ENCODE measurements at regions not wholly inside any gene's neighbourhood (a gene's known extent, or its start where the extent isn't known, plus 50 kb on each side); places are given as distances from the start of the nearest gene placed in this dataset.

GRCh38 chr6:19976411-19977129 lies 139.4 kb downstream of the ID4 start:
- no peaks in the 10 kb centered on the region for H4K20me1 ChIP-seq (replicated peaks in 1 of 2; ENCODE audit: control insufficient read depth in 1 of 2, insufficient read depth in 2 of 2, low read length in 2 of 2)
- no peak overlapping the region for H2BK15ac ChIP-seq (ENCODE audit: low read length)
- no peak overlapping the region for H2AK5ac ChIP-seq (ENCODE audit: low read depth, low read length)
- no peak overlapping the region for H3K4me3 ChIP-seq (ENCODE audit: extremely low read depth in 1 of 4, insufficient read depth in 2 of 4, low read depth in 3 of 4, low read length in 4 of 4)
- no peaks in the 10 kb centered on the region for H3K79me2 ChIP-seq (ENCODE audit: control insufficient read depth in 1 of 2, insufficient read depth in 2 of 2, low read length in 2 of 2)
- no peak overlapping the region for H3K23ac ChIP-seq (ENCODE audit: insufficient read length)
- H3K27me3 ChIP-seq (replicated peaks in 1 of 4; ENCODE audit: control insufficient read depth in 3 of 4, extremely low read depth in 1 of 4, insufficient read depth in 3 of 4, low read length in 3 of 4): no peaks in the 10 kb centered on the region
- H3K4me2 ChIP-seq (ENCODE audit: insufficient read depth in 1 of 2, low read depth in 2 of 2, low read length in 2 of 2): no peak overlapping the region
- no peaks in the 10 kb centered on the region for H3K4me1 ChIP-seq (replicated peaks in 1 of 4; ENCODE audit: control insufficient read depth in 3 of 4, insufficient read depth in 4 of 4, low read length in 3 of 4)
- no peak overlapping the region for H3K4ac ChIP-seq (replicated peaks; ENCODE audit: insufficient read length, low read depth, low read length)
- no peak overlapping the region for H4K91ac ChIP-seq (replicated peaks; ENCODE audit: insufficient read length, low read length)
- no peak overlapping the region for H2BK12ac ChIP-seq (ENCODE audit: low read depth, low read length)
- no peaks in the 10 kb centered on the region for H3K79me1 ChIP-seq (ENCODE audit: low read depth, low read length)
- no peak overlapping the region for H2BK20ac ChIP-seq (ENCODE audit: low read length)
- H2BK120ac ChIP-seq (replicated peaks; ENCODE audit: low read depth, low read length): no peak overlapping the region
- CTCF ChIA-PET (ENCODE audit: partially characterized antibody): interaction anchor here (0.6 to 0.7 kb wide), 2 partner anchors 355 to 499 kb away, joined by 3 to 4 read pairs; no protein-coding TSS in a partner anchor
- H3K14ac ChIP-seq (ENCODE audit: insufficient read length): no peak overlapping the region
- H3K23me2 ChIP-seq (ENCODE audit: low read depth, low read length): no peaks in the 10 kb centered on the region
- H3K36me3 ChIP-seq (ENCODE audit: control insufficient read depth in 2 of 4, insufficient read depth in 4 of 4, low read length in 3 of 4): no peaks in the 10 kb centered on the region
- no peak overlapping the region for H4K5ac ChIP-seq (ENCODE audit: insufficient read length, low read depth, low read length)
- no peak overlapping the region for H3K27ac ChIP-seq (ENCODE audit: low read depth, low read length)
- H3K9ac ChIP-seq (replicated peaks in 1 of 4; ENCODE audit: extremely low read depth in 1 of 4, low read depth in 3 of 4, low read length in 3 of 4): no peak overlapping the region
- WGBS, 2 experiments (ENCODE audit: extremely low coverage in 1 of 2, insufficient coverage in 1 of 2, insufficient read length in 1 of 2, insufficient replicate concordance in 2 of 2, low coverage in 1 of 2, low lambda C conversion rate in 2 of 2, missing lambda C conversion rate in 1 of 2): 84% methylated on average over 12 of the region's 12 CpGs; no CpG with 5 or more reads in 1 of the 2 experiments
- H3K9me3 ChIP-seq (ENCODE audit: insufficient read depth in 2 of 2, low read depth in 1 of 2, low read length in 1 of 2): no peaks in the 10 kb centered on the region
- no peak overlapping the region for H2AFZ ChIP-seq (ENCODE audit: low read length)
- H3K18ac ChIP-seq (ENCODE audit: extremely low read depth, low read length): no peak overlapping the region
- H2BK5ac ChIP-seq (ENCODE audit: low read depth, low read length): no peak overlapping the region
- H3K56ac ChIP-seq (replicated peaks; ENCODE audit: insufficient read length, low read depth, low read length): no peak overlapping the region
- H4K8ac ChIP-seq (ENCODE audit: extremely low read depth, insufficient read depth, low read length): no peak overlapping the region
- FAIRE-seq (no peak), DNase-seq (ENCODE audit: low read depth in 1 of 2, low spot score in 2 of 2) (no peak)
- POLR2A ChIA-PET (ENCODE audit: partially characterized antibody): interaction anchor here (0.7 kb wide), 1 partner anchor 635 kb away, joined by 3 read pairs; no protein-coding TSS in a partner anchor
- TF ChIP-seq SRF (IDR thresholded peaks at IDR 0.05; ENCODE audit: low read depth, low read length) (no peak), CTCF (IDR thresholded peaks at IDR 0.05; ENCODE audit: control extremely low read depth in 1 of 3, insufficient read depth in 1 of 3, low read depth in 1 of 3, low read length in 3 of 3) (no peak)

Data from H1 (cell line).